Neuronal stem cell (in vitro differentiated cells): ENCODE measurements at regions not wholly inside any gene's neighbourhood (a gene's known extent, or its start where the extent isn't known, plus 50 kb on each side); places are given as distances from the start of the nearest gene placed in this dataset.

ENCODE experiments used
- DNase-seq: peaks from one replicate; pipeline ENCODE4 v3.0.0-alpha.2; 2013; ENCODE audit warnings: low spot score
- H2AFZ ChIP-seq: one replicate; pipeline ENCODE4 v1.6.1; 2013; ENCODE audit warnings: mild to moderate bottlenecking, low read length, inconsistent platforms
- H2AK5ac ChIP-seq: 2 replicates; pipeline ENCODE4 v1.6.1; 2013; ENCODE audit warnings: low read depth, mild to moderate bottlenecking, inconsistent platforms, low read length, moderate library complexity, mixed read lengths
- H2BK120ac ChIP-seq: 2 replicates; pipeline ENCODE4 v1.6.1; 2013; ENCODE audit warnings: low read depth, mild to moderate bottlenecking, inconsistent platforms, low read length, moderate library complexity, mixed read lengths
- H2BK12ac ChIP-seq: one replicate; pipeline ENCODE4 v1.6.1; 2013; ENCODE audit warnings: low read length, inconsistent platforms
- H2BK15ac ChIP-seq: 2 replicates; pipeline ENCODE4 v1.6.1; 2013; ENCODE audit warnings: mild to moderate bottlenecking, low read length, inconsistent platforms, mixed read lengths
- H2BK5ac ChIP-seq: one replicate; pipeline ENCODE4 v1.6.1; 2013; ENCODE audit warnings: inconsistent platforms, mild to moderate bottlenecking, low read length, moderate library complexity
- H3K14ac ChIP-seq: one replicate; pipeline ENCODE4 v1.6.1; 2013; ENCODE audit warnings: low read length, inconsistent platforms
- H3K18ac ChIP-seq: 2 replicates; pipeline ENCODE4 v1.6.1; 2013; ENCODE audit warnings: low read length, inconsistent platforms
- H3K23ac ChIP-seq: 2 replicates; pipeline ENCODE4 v1.6.1; 2013; ENCODE audit warnings: low read depth, mild to moderate bottlenecking, mixed read lengths, low read length, inconsistent platforms; ENCODE audit not compliant: poor library complexity
- H3K27ac ChIP-seq: replicated peaks from 3 replicates; pipeline ENCODE4 v1.5.1; 2013; ENCODE audit warnings: low read length, inconsistent platforms
- H3K27me3 ChIP-seq, 3 experiments: 2 replicates each; pipeline ENCODE4 v1.6.1; 2013; ENCODE audit warnings: low read length in 3 of 3, mild to moderate bottlenecking in 2 of 3, inconsistent platforms in 1 of 3, low read depth in 1 of 3, mixed read lengths in 1 of 3, moderate library complexity in 1 of 3; ENCODE audit not compliant: control insufficient read depth in 3 of 3, insufficient read depth in 3 of 3
- H3K36me3 ChIP-seq, 2 donors: replicated peaks in 1 of 2; 2 replicates each; pipeline ENCODE4 v1.6.1; 2013; ENCODE audit warnings: low read length in 2 of 2; ENCODE audit not compliant: control insufficient read depth in 2 of 2, insufficient read depth in 2 of 2
- H3K4ac ChIP-seq: 2 replicates; pipeline ENCODE4 v1.6.1; 2013; ENCODE audit warnings: inconsistent platforms, mild to moderate bottlenecking, low read length, moderate library complexity
- H3K4me1 ChIP-seq, 2 donors: 1 replicate in 1 of 2; 2 replicates in 1 of 2; pipeline ENCODE4 v1.6.1; 2013; ENCODE audit warnings: low read length in 2 of 2, low read depth in 1 of 2; ENCODE audit not compliant: control insufficient read depth in 2 of 2, insufficient read depth in 1 of 2
- H3K4me2 ChIP-seq: one replicate; pipeline ENCODE4 v1.6.1; 2013; ENCODE audit warnings: mild to moderate bottlenecking, low read length, inconsistent platforms; ENCODE audit not compliant: insufficient read depth, poor library complexity, severe bottlenecking
- H3K4me3 ChIP-seq, 2 donors: 2 replicates each; pipeline ENCODE4 v1.5.1; 2013; ENCODE audit warnings: low read length in 2 of 2, mild to moderate bottlenecking in 2 of 2, inconsistent platforms in 1 of 2, moderate library complexity in 1 of 2
- H3K79me1 ChIP-seq: one replicate; pipeline ENCODE4 v1.6.1; 2013; ENCODE audit warnings: low read depth, mild to moderate bottlenecking, inconsistent platforms, low read length, moderate library complexity
- H3K9ac ChIP-seq: one replicate; pipeline ENCODE4 v1.6.1; 2013; ENCODE audit warnings: mild to moderate bottlenecking, low read depth, low read length, inconsistent platforms; ENCODE audit not compliant: poor library complexity
- H3K9me3 ChIP-seq, 2 donors: replicated peaks in 1 of 2; 2 replicates each; pipeline versions ENCODE3 to v1.6.1; 2013; ENCODE audit warnings: low read length in 2 of 2, mild to moderate bottlenecking in 2 of 2, inconsistent platforms in 1 of 2, low read depth in 1 of 2, mixed read lengths in 1 of 2, moderate library complexity in 1 of 2; ENCODE audit not compliant: control insufficient read depth in 2 of 2, insufficient read depth in 1 of 2
- H4K8ac ChIP-seq: one replicate; pipeline ENCODE4 v1.6.1; 2013; ENCODE audit warnings: low read depth, mild to moderate bottlenecking, inconsistent platforms, low read length, moderate library complexity
- H4K91ac ChIP-seq: one replicate; pipeline ENCODE4 v1.6.1; 2013; ENCODE audit warnings: low read length, low read depth, mild to moderate bottlenecking, inconsistent platforms; ENCODE audit not compliant: poor library complexity
- WGBS, 2 donors: extraction: QIAGEN DNeasy Blood & Tissue Kit; methylation state at CpG; one replicate each; pipeline ENCODE4 v1.1.7; 2013; ENCODE audit warnings: missing lambda C conversion rate in 2 of 2, mixed read lengths in 1 of 2; ENCODE audit not compliant: insufficient read length in 2 of 2, insufficient replicate concordance in 1 of 2; ENCODE audit errors: extremely low coverage in 2 of 2; 5-methylcytosine and 5-hydroxymethylcytosine counted together

GRCh38 chr5:110077147-110077546 is 387.4 kb downstream of the MAN2A1 start:
- H3K4me1 ChIP-seq, result no peaks in the 10 kb centered on the region
- H3K14ac ChIP-seq, result no peak overlapping the region
- H2BK15ac ChIP-seq, result no peak overlapping the region
- H2BK12ac ChIP-seq, result no peak overlapping the region
- no peak overlapping the region for H2AK5ac ChIP-seq
- H2AFZ ChIP-seq, result no peak overlapping the region
- no CpG with 5 or more reads among the region's 3 CpGs for WGBS, 2 donors
- no peak overlapping the region for H3K9ac ChIP-seq
- H3K18ac ChIP-seq, result no peak overlapping the region
- no peak overlapping the region for H3K23ac ChIP-seq
- no peak overlapping the region for H3K27ac ChIP-seq
- no peak overlapping the region for H3K4me2 ChIP-seq
- H3K9me3 ChIP-seq, result peaks cover 0 to 9% of the 10 kb centered on the region in 2 donors
- H4K8ac ChIP-seq, result no peak overlapping the region
- no peaks in the 10 kb centered on the region for H3K79me1 ChIP-seq
- no peak overlapping the region for H4K91ac ChIP-seq
- H3K27me3 ChIP-seq, result no peaks in the 10 kb centered on the region
- no peak overlapping the region for H2BK120ac ChIP-seq
- H2BK5ac ChIP-seq, result no peak overlapping the region
- H3K4me3 ChIP-seq, result no peak overlapping the region
- DNase-seq, result no peak
- H3K4ac ChIP-seq, result no peak overlapping the region
- H3K36me3 ChIP-seq, result no peaks in the 10 kb centered on the region

- no peaks in the 10 kb centered on the region for H3K27me3 ChIP-seq
- no peaks in the 10 kb centered on the region for H3K79me1 ChIP-seq
- H3K4ac ChIP-seq, result no peak overlapping the region
- H3K18ac ChIP-seq, result no peak overlapping the region
- peaks cover 0 to 3% of the 10 kb centered on the region in 2 donors for H3K4me1 ChIP-seq
- no peak overlapping the region for H2AK5ac ChIP-seq
- no peak overlapping the region for H2BK15ac ChIP-seq
- no peak overlapping the region for H2BK5ac ChIP-seq
- no peak overlapping the region for H3K27ac ChIP-seq
- no CpG with 5 or more reads among the region's 3 CpGs for WGBS, 2 donors
- no peak overlapping the region for H3K4me3 ChIP-seq
- no peak overlapping the region for H3K14ac ChIP-seq
- no peak overlapping the region for H4K91ac ChIP-seq
- H3K4me2 ChIP-seq, result no peak overlapping the region
- H2BK12ac ChIP-seq, result no peak overlapping the region
- no peak overlapping the region for H2AFZ ChIP-seq
- H3K36me3 ChIP-seq, result no peaks in the 10 kb centered on the region
- DNase-seq, result no peak
- H3K9ac ChIP-seq, result no peak overlapping the region
- H2BK120ac ChIP-seq, result no peak overlapping the region
- no peak overlapping the region for H3K23ac ChIP-seq
- H4K8ac ChIP-seq, result no peak overlapping the region
- peaks cover 0 to 1% of the 10 kb centered on the region in 2 donors for H3K9me3 ChIP-seq
Measured at GRCh38 chr5:110082194-110082593, 392.5 kb downstream of the MAN2A1 start.

GRCh38 chr5:110082863-110083262 is 393.1 kb downstream of the MAN2A1 start:
- no peak overlapping the region for H3K23ac ChIP-seq
- no peak overlapping the region for H3K4me2 ChIP-seq
- H2BK15ac ChIP-seq, result no peak overlapping the region
- no peak overlapping the region for H2BK12ac ChIP-seq
- DNase-seq, result no peak
- H3K18ac ChIP-seq, result no peak overlapping the region
- H2BK5ac ChIP-seq, result no peak overlapping the region
- H3K4ac ChIP-seq, result no peak overlapping the region
- no peak overlapping the region for H3K9ac ChIP-seq
- peaks cover 0 to 3% of the 10 kb centered on the region in 2 donors for H3K4me1 ChIP-seq
- no peaks in the 10 kb centered on the region for H3K27me3 ChIP-seq
- H3K4me3 ChIP-seq, result no peak overlapping the region
- H3K14ac ChIP-seq, result no peak overlapping the region
- H4K91ac ChIP-seq, result no peak overlapping the region
- H3K36me3 ChIP-seq, result no peaks in the 10 kb centered on the region
- no peak overlapping the region for H2AK5ac ChIP-seq
- H3K27ac ChIP-seq, result no peak overlapping the region
- no peaks in the 10 kb centered on the region for H3K79me1 ChIP-seq
- H2BK120ac ChIP-seq, result no peak overlapping the region
- H4K8ac ChIP-seq, result no peak overlapping the region
- no peak overlapping the region for H2AFZ ChIP-seq
- no peaks in the 10 kb centered on the region for H3K9me3 ChIP-seq
- WGBS, 2 donors, result no CpG with 5 or more reads among the region's 2 CpGs

- H2BK120ac ChIP-seq, result no peak overlapping the region
- H3K36me3 ChIP-seq, result no peaks in the 10 kb centered on the region
- no peak overlapping the region for H3K18ac ChIP-seq
- H3K27ac ChIP-seq, result no peak overlapping the region
- no peak overlapping the region for H3K4ac ChIP-seq
- WGBS, 2 donors, result no CpG with 5 or more reads among the region's 1 CpG
- no peaks in the 10 kb centered on the region for H3K79me1 ChIP-seq
- H3K14ac ChIP-seq, result no peak overlapping the region
- no peak overlapping the region for H2AFZ ChIP-seq
- no peak overlapping the region for H3K9ac ChIP-seq
- H4K91ac ChIP-seq, result no peak overlapping the region
- no peaks in the 10 kb centered on the region for H3K27me3 ChIP-seq
- no peak overlapping the region for H3K23ac ChIP-seq
- no peaks in the 10 kb centered on the region for H3K9me3 ChIP-seq
- H2BK15ac ChIP-seq, result no peak overlapping the region
- no peak overlapping the region for H4K8ac ChIP-seq
- H3K4me2 ChIP-seq, result no peak overlapping the region
- H2BK5ac ChIP-seq, result no peak overlapping the region
- peaks cover 0 to 3% of the 10 kb centered on the region in 2 donors for H3K4me1 ChIP-seq
- no peak overlapping the region for H2BK12ac ChIP-seq
- no peak overlapping the region for H3K4me3 ChIP-seq
- H2AK5ac ChIP-seq, result no peak overlapping the region
- DNase-seq, result no peak
Measured at GRCh38 chr5:110085826-110086225, 396.1 kb downstream of the MAN2A1 start.
